ENCODE measurements at regions not wholly inside any gene's neighbourhood (a gene's known extent, or its start where the extent isn't known, plus 50 kb on each side); places are given as distances from the start of the nearest gene placed in this dataset.

- POLR2A ChIA-PET = interaction anchor here (1.0 to 1.1 kb wide), 2 partner anchors 10 to 17 kb away, joined by 3 read pairs; no protein-coding TSS in a partner anchor
- CTCF ChIA-PET (ENCODE audit: unreplicated experiment) = no interaction called here
- BruUV-seq (replicated peaks) = no TSS peak
These were observed 605.1 kb downstream of the KCTD8 start for GRCh38 chr4:43843501-43843900.

GRCh38 chr4:43846111-43846587 lies 602.5 kb downstream of the KCTD8 start:
- no peak overlapping the region for H3K4me2 ChIP-seq (ENCODE audit: low read length)
- H3K79me2 ChIP-seq (ENCODE audit: insufficient read depth, low read depth, low read length) = no peaks in the 10 kb centered on the region
- TF ChIP-seq, protein P1, sequence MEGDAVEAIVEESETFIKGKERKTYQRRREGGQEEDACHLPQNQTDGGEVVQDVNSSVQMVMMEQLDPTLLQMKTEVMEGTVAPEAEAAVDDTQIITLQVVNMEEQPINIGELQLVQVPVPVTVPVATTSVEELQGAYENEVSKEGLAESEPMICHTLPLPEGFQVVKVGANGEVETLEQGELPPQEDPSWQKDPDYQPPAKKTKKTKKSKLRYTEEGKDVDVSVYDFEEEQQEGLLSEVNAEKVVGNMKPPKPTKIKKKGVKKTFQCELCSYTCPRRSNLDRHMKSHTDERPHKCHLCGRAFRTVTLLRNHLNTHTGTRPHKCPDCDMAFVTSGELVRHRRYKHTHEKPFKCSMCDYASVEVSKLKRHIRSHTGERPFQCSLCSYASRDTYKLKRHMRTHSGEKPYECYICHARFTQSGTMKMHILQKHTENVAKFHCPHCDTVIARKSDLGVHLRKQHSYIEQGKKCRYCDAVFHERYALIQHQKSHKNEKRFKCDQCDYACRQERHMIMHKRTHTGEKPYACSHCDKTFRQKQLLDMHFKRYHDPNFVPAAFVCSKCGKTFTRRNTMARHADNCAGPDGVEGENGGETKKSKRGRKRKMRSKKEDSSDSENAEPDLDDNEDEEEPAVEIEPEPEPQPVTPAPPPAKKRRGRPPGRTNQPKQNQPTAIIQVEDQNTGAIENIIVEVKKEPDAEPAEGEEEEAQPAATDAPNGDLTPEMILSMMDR (conservative IDR thresholded peaks at IDR 0.05; ENCODE audit: low read length) = no peak
- ChIA-PET POLR2A (no interaction called here), CTCF (ENCODE audit: unreplicated experiment) (no interaction called here)
- no peak overlapping the region for H3K27ac ChIP-seq (ENCODE audit: low read depth, low read length, poor library complexity, severe bottlenecking)
- BruUV-seq (replicated peaks) = no TSS peak
- no peaks in the 10 kb centered on the region for H4K20me1 ChIP-seq (ENCODE audit: insufficient read depth, low read length)
- intact Hi-C loops (cut with micrococcal nuclease; ENCODE audit: unreplicated experiment) = no loop called here
- no peak overlapping the region for H2AFZ ChIP-seq (ENCODE audit: low read length)
- H3K4me1 ChIP-seq (ENCODE audit: insufficient read depth, low read length, poor library complexity, severe bottlenecking) = no peaks in the 10 kb centered on the region
- no peaks in the 10 kb centered on the region for H3K9me3 ChIP-seq (ENCODE audit: low read length)
- H3K9me2 ChIP-seq (ENCODE audit: insufficient read depth, low read length) = no peaks in the 10 kb centered on the region
- no peak overlapping the region for H3K4me3 ChIP-seq (ENCODE audit: low read depth, low read length, poor library complexity, severe bottlenecking)
- DNase-seq (ENCODE audit: low spot score) = no peak
- no peaks in the 10 kb centered on the region for H3K36me3 ChIP-seq (ENCODE audit: insufficient read depth, low read length)

More at GRCh38 chr4:43843501-43843900, 605.1 kb downstream of the KCTD8 start:
- Histone ChIP-seq H4K20me1 (ENCODE audit: insufficient read depth, low read length) (no peaks in the 10 kb centered on the region), H3K4me2 (ENCODE audit: low read length) (no peak overlapping the region), H3K4me1 (ENCODE audit: insufficient read depth, low read length, poor library complexity, severe bottlenecking) (no peaks in the 10 kb centered on the region), H3K79me2 (ENCODE audit: insufficient read depth, low read depth, low read length) (no peaks in the 10 kb centered on the region), H3K4me3 (ENCODE audit: low read depth, low read length, poor library complexity, severe bottlenecking) (no peak overlapping the region), H3K9me3 (ENCODE audit: low read length) (no peaks in the 10 kb centered on the region), H3K36me3 (ENCODE audit: insufficient read depth, low read length) (no peaks in the 10 kb centered on the region), H3K9me2 (ENCODE audit: insufficient read depth, low read length) (no peaks in the 10 kb centered on the region), H2AFZ (ENCODE audit: low read length) (no peak overlapping the region), H3K27ac (ENCODE audit: low read depth, low read length, poor library complexity, severe bottlenecking) (no peak overlapping the region)
- intact Hi-C loops (cut with micrococcal nuclease; ENCODE audit: unreplicated experiment) = no loop called here
- DNase-seq (ENCODE audit: low spot score) = no peak
- TF ChIP-seq, protein P1 (conservative IDR thresholded peaks at IDR 0.05; ENCODE audit: low read length) = no peak
- no peak for TF ChIP-seq EZH2phosphoT487 (IDR thresholded peaks at IDR 0.05; ENCODE audit: borderline replicate concordance, low read depth, low read length)

GRCh38 chr4:43853565-43854264 lies 594.9 kb downstream of the KCTD8 start:
- H3K27ac ChIP-seq (ENCODE audit: low read depth, low read length, poor library complexity, severe bottlenecking) = no peak overlapping the region
- H2AFZ ChIP-seq (ENCODE audit: low read length) = no peak overlapping the region
- H3K4me3 ChIP-seq (ENCODE audit: low read depth, low read length, poor library complexity, severe bottlenecking) = no peak overlapping the region
- H3K9me3 ChIP-seq (ENCODE audit: low read length) = no peaks in the 10 kb centered on the region
- intact Hi-C loops (cut with micrococcal nuclease; ENCODE audit: unreplicated experiment) = no loop called here
- H4K20me1 ChIP-seq (ENCODE audit: insufficient read depth, low read length) = no peaks in the 10 kb centered on the region
- no peak overlapping the region for H3K4me2 ChIP-seq (ENCODE audit: low read length)
- H3K4me1 ChIP-seq (ENCODE audit: insufficient read depth, low read length, poor library complexity, severe bottlenecking) = no peaks in the 10 kb centered on the region
- ChIA-PET CTCF (ENCODE audit: unreplicated experiment) (no interaction called here), POLR2A (interaction anchor here (0.5 to 0.9 kb wide), 5 partner anchors 8 to 721 kb away, joined by 3 to 6 read pairs (median 4); no protein-coding TSS in a partner anchor)
- no peak for DNase-seq (ENCODE audit: low spot score)
- no peaks in the 10 kb centered on the region for H3K36me3 ChIP-seq (ENCODE audit: insufficient read depth, low read length)
- no peaks in the 10 kb centered on the region for H3K9me2 ChIP-seq (ENCODE audit: insufficient read depth, low read length)
- TF ChIP-seq, protein P1 (conservative IDR thresholded peaks at IDR 0.05; ENCODE audit: low read length) = no peak
- no peak for TF ChIP-seq EZH2phosphoT487 (IDR thresholded peaks at IDR 0.05; ENCODE audit: borderline replicate concordance, low read depth, low read length)
- H3K79me2 ChIP-seq (ENCODE audit: insufficient read depth, low read depth, low read length) = no peaks in the 10 kb centered on the region
- BruUV-seq (replicated peaks) = no TSS peak
